ENCODE measurements at regions not wholly inside any gene's neighbourhood (a gene's known extent, or its start where the extent isn't known, plus 50 kb on each side); places are given as distances from the start of the nearest gene placed in this dataset.

- no peak for TF ChIP-seq ELK1 (CRISPR knock-in tag; IDR thresholded peaks at IDR 0.05)
- peak in 1 of 2 experiments; percentile 65; a peak in 2 of 4 replicates for TF ChIP-seq RCOR1 (IDR thresholded peaks at IDR 0.05; ENCODE audit: borderline replicate concordance in 1 of 2, low read depth in 2 of 2, low read length in 2 of 2)
- TF ChIP-seq BHLHE40 (IDR thresholded peaks at IDR 0.05; ENCODE audit: low read length) = no peak
- TF ChIP-seq ZNF280B (CRISPR knock-in tag; IDR thresholded peaks at IDR 0.05) = no peak
- TF ChIP-seq ZC3H4 (CRISPR knock-in tag; IDR thresholded peaks at IDR 0.05; ENCODE audit: borderline replicate concordance) = no peak
- TF ChIP-seq FOXK2 (conservative IDR thresholded peaks at IDR 0.05 in 1 of 2, IDR thresholded peaks at IDR 0.05 in 1 of 2; ENCODE audit: low read depth in 2 of 2) = no peak
- TF ChIP-seq STAT5A (IDR thresholded peaks at IDR 0.05; ENCODE audit: borderline replicate concordance, low read length) = no peak
- TF ChIP-seq GABPB2 (CRISPR knock-in tag; conservative IDR thresholded peaks at IDR 0.05) = no peak
- no peak for TF ChIP-seq ATF3 (IDR thresholded peaks at IDR 0.05)
- TF ChIP-seq ATF3 (CRISPR knock-in tag; conservative IDR thresholded peaks at IDR 0.05) = no peak
- TF ChIP-seq HDAC2 (IDR thresholded peaks at IDR 0.05) = no peak
- no peak for TF ChIP-seq ZNF717 (CRISPR knock-in tag; IDR thresholded peaks at IDR 0.05)
- peak; percentile 56; the same call in 1 of the 2 replicates for TF ChIP-seq REST (IDR thresholded peaks at IDR 0.05; ENCODE audit: borderline replicate concordance)
- TF ChIP-seq REST (CRISPR knock-in tag; IDR thresholded peaks at IDR 0.05; ENCODE audit: low read depth) = no peak
- peak; percentile 32 to 41; a peak in 2 of 4 replicates for TF ChIP-seq KDM1A (IDR thresholded peaks at IDR 0.05)
- TF ChIP-seq BMI1 (IDR thresholded peaks at IDR 0.05; ENCODE audit: low read length) = no peak
- no peak for TF ChIP-seq CHCHD3 (CRISPR knock-in tag; IDR thresholded peaks at IDR 0.05)
- TF ChIP-seq NFIX (CRISPR knock-in tag; IDR thresholded peaks at IDR 0.05; ENCODE audit: low read depth) = no peak
- no peak for TF ChIP-seq ZFP36 (IDR thresholded peaks at IDR 0.05; ENCODE audit: low read depth, low read length, partially characterized antibody)
- no peak for TF ChIP-seq BACH1 (tag; IDR thresholded peaks at IDR 0.05)
Measured at GRCh38 chr5:34530637-34531036, 125.5 kb upstream of the RAI14 start (continued).

Measured in K562 (cell line).